Uterus (tissue), 3 donors: ENCODE measurements at regions not wholly inside any gene's neighbourhood (a gene's known extent, or its start where the extent isn't known, plus 50 kb on each side); places are given as distances from the start of the nearest gene placed in this dataset.

Source experiments
- DNase-seq, 2 donors: peaks; one replicate each; pipeline ENCODE4 v3.0.0-alpha.2; 2019 to 2020
- H3K27ac ChIP-seq, 2 donors: fragments of 200-600 bp; sonication (generic); 1 replicate in 1 of 2; 2 replicates in 1 of 2; pipeline ENCODE4 v1.5.1; 2016 to 2018
- H3K27me3 ChIP-seq, 2 donors: fragments of 200-600 bp; sonication (generic); one replicate each; pipeline ENCODE4 v1.5.1; 2018 to 2019; ENCODE audit warnings: control low read depth in 1 of 2
- H3K36me3 ChIP-seq, 2 donors: fragments of 200-600 bp; sonication (generic); one replicate each; pipeline ENCODE4 v1.5.1; 2019; ENCODE audit warnings: control low read depth in 1 of 2
- H3K4me1 ChIP-seq, 2 donors: fragments of 200-600 bp; sonication (generic); one replicate each; pipeline ENCODE4 v1.5.1; 2018 to 2019; ENCODE audit warnings: control low read depth in 1 of 2
- H3K4me3 ChIP-seq, 2 donors: fragments of 200-600 bp; sonication (generic); 1 replicate in 1 of 2; 2 replicates in 1 of 2; pipeline ENCODE4 v1.5.1; 2018 to 2019; ENCODE audit warnings: mild to moderate bottlenecking in 1 of 2
- H3K9me3 ChIP-seq, 2 donors: fragments of 200-600 bp; sonication (generic); one replicate each; pipeline ENCODE4 v1.5.1; 2019; ENCODE audit warnings: control low read depth in 1 of 2
- CTCF ChIP-seq, 4 experiments: fragments of 200-600 bp in 2 of 4; fragments of 450-650 bp in 2 of 4; sonication (generic) in 2 of 4; IDR thresholded peaks; one replicate each; pipeline ENCODE4 v1.5.1; 2016 to 2019; ENCODE audit warnings: antibody characterized with exemption in 4 of 4, mild to moderate bottlenecking in 2 of 4, moderate library complexity in 1 of 4
- POLR2A ChIP-seq, 2 donors: fragments of 450-650 bp; IDR thresholded peaks; one replicate each; pipeline ENCODE4 v1.6.1; 2016; ENCODE audit warnings: antibody characterized with exemption in 2 of 2, mild to moderate bottlenecking in 1 of 2, moderate library complexity in 1 of 2
- intact Hi-C: fragments of 100-400 bp; cut with DNase I; formaldehyde crosslinking; loops from one replicate; pipeline ENCODE4 v1.15.1; 2023; ENCODE audit warnings: low total_unique reads
- donor health status: DM: yes; HTN: yes; CAD: no.

GRCh38 chr5:104751969-104752368 is 1189.4 kb upstream of the NUDT12 start:
- Histone ChIP-seq H3K4me3 (no peak overlapping the region), H3K36me3 (no peaks in the 10 kb centered on the region), H3K4me1 (no peaks in the 10 kb centered on the region), H3K9me3 (no peaks in the 10 kb centered on the region), H3K27ac (no peak overlapping the region), H3K27me3 (no peaks in the 10 kb centered on the region)
- intact Hi-C loops, result no loop called here
- no peak for DNase-seq
- no peak for TF ChIP-seq POLR2A (IDR thresholded peaks at IDR 0.05)
- no peak for TF ChIP-seq CTCF (IDR thresholded peaks at IDR 0.05)

GRCh38 chr5:104739905-104740304 is 1177.3 kb upstream of the NUDT12 start:
- TF ChIP-seq CTCF (IDR thresholded peaks at IDR 0.05) (no peak), POLR2A (IDR thresholded peaks at IDR 0.05) (no peak)
- DNase-seq, result no peak
- no peak overlapping the region for H3K27ac ChIP-seq
- H3K27me3 ChIP-seq, result no peaks in the 10 kb centered on the region
- H3K9me3 ChIP-seq, result no peaks in the 10 kb centered on the region
- H3K36me3 ChIP-seq, result no peaks in the 10 kb centered on the region
- intact Hi-C loops, result no loop called here
- H3K4me3 ChIP-seq, result no peak overlapping the region
- H3K4me1 ChIP-seq, result no peaks in the 10 kb centered on the region

GRCh38 chr5:104739503-104739902 is 1176.9 kb upstream of the NUDT12 start:
- intact Hi-C loops, result no loop called here
- Histone ChIP-seq H3K36me3 (no peaks in the 10 kb centered on the region), H3K4me1 (no peaks in the 10 kb centered on the region), H3K27ac (no peak overlapping the region), H3K27me3 (no peaks in the 10 kb centered on the region), H3K9me3 (no peaks in the 10 kb centered on the region), H3K4me3 (no peak overlapping the region)
- no peak for DNase-seq
- TF ChIP-seq CTCF (IDR thresholded peaks at IDR 0.05), result no peak
- TF ChIP-seq POLR2A (IDR thresholded peaks at IDR 0.05), result no peak

- no peak overlapping the region for H3K4me3 ChIP-seq
- no peaks in the 10 kb centered on the region for H3K27me3 ChIP-seq
- no peak overlapping the region for H3K27ac ChIP-seq
- no peaks in the 10 kb centered on the region for H3K36me3 ChIP-seq
- no peak for DNase-seq
- H3K4me1 ChIP-seq, result no peaks in the 10 kb centered on the region
- H3K9me3 ChIP-seq, result no peaks in the 10 kb centered on the region
- TF ChIP-seq POLR2A (IDR thresholded peaks at IDR 0.05) (no peak), CTCF (IDR thresholded peaks at IDR 0.05) (no peak)
- intact Hi-C loops, result no loop called here
Observed at GRCh38 chr5:104736073-104736472, 1173.5 kb upstream of the NUDT12 start.

- TF ChIP-seq CTCF (IDR thresholded peaks at IDR 0.05) (no peak), POLR2A (IDR thresholded peaks at IDR 0.05) (no peak)
- intact Hi-C loops, result no loop called here
- no peak overlapping the region for H3K27ac ChIP-seq
- DNase-seq, result no peak
- no peak overlapping the region for H3K4me3 ChIP-seq
- H3K4me1 ChIP-seq, result no peaks in the 10 kb centered on the region
- no peaks in the 10 kb centered on the region for H3K36me3 ChIP-seq
- no peaks in the 10 kb centered on the region for H3K9me3 ChIP-seq
- no peaks in the 10 kb centered on the region for H3K27me3 ChIP-seq
Observed at GRCh38 chr5:104734046-104734445, 1171.5 kb upstream of the NUDT12 start.
